Heart left ventricle (tissue), 16 donors: ENCODE measurements at regions not wholly inside any gene's neighbourhood (a gene's known extent, or its start where the extent isn't known, plus 50 kb on each side); places are given as distances from the start of the nearest gene placed in this dataset.
A peak's percentile ranks its signal among the peaks of the same experiment; 100 is the strongest.

Source experiments
- ATAC-seq, 4 donors: fragments of 200-7000 bp; cut with Tn5 transposase; one replicate each; pipeline ENCODE4 v1.9.1; 2020 to 2022; ENCODE audit warnings: moderate library complexity in 4 of 4, mild to moderate bottlenecking in 3 of 4, moderate number of reproducible peaks in 1 of 4
- DNase-seq, 5 donors: peaks; one replicate each; pipeline ENCODE4 v3.0.0-alpha.2; 2020
- H3K27ac ChIP-seq, 12 donors: fragments of 200-600 bp; sonication (generic) in 4 of 12; one replicate each; pipeline versions ENCODE4 v1.5.0 to v1.8.0; 2016 to 2022; ENCODE audit warnings: mild to moderate bottlenecking in 2 of 12
- H3K27me3 ChIP-seq, 9 donors: fragments of 200-600 bp; sonication (generic) in 2 of 9; one replicate each; pipeline versions ENCODE4 v1.5.1 to v1.8.0; 2016 to 2022; ENCODE audit warnings: mild to moderate bottlenecking in 3 of 9
- H3K36me3 ChIP-seq, 9 donors: fragments of 200-600 bp; sonication (generic) in 2 of 9; one replicate each; pipeline versions ENCODE4 v1.5.0 to v1.8.0; 2018 to 2022; ENCODE audit warnings: mild to moderate bottlenecking in 2 of 9
- H3K4me1 ChIP-seq, 12 donors: fragments of 200-600 bp; sonication (generic) in 4 of 12; one replicate each; pipeline versions ENCODE4 v1.5.0 to v1.8.0; 2016 to 2022; ENCODE audit warnings: mild to moderate bottlenecking in 3 of 12
- H3K4me3 ChIP-seq, 12 donors: fragments of 200-600 bp; sonication (generic) in 4 of 12; one replicate each; pipeline versions ENCODE4 v1.5.0 to v1.8.0; 2017 to 2022; ENCODE audit warnings: mild to moderate bottlenecking in 9 of 12, moderate library complexity in 4 of 12
- H3K9me3 ChIP-seq, 12 donors: fragments of 200-600 bp; sonication (generic) in 4 of 12; one replicate each; pipeline versions ENCODE4 v1.5.0 to v1.8.0; 2016 to 2022; ENCODE audit warnings: mild to moderate bottlenecking in 1 of 12
- CTCF ChIP-seq, 12 donors: fragments of 200-600 bp; sonication (generic) in 4 of 12; IDR thresholded peaks; one replicate each; pipeline versions ENCODE4 v1.5.0 to v1.8.0; 2018 to 2022; ENCODE audit warnings: antibody characterized with exemption in 12 of 12, mild to moderate bottlenecking in 5 of 12
- POLR2A ChIP-seq, 2 donors: fragments of 450-650 bp; IDR thresholded peaks; one replicate each; pipeline ENCODE4 v1.6.1; 2017; ENCODE audit warnings: antibody characterized with exemption in 2 of 2, mild to moderate bottlenecking in 2 of 2, moderate library complexity in 2 of 2
- WGBS, 4 donors: extraction: QIAGEN DNeasy Blood & Tissue Kit in 2 of 4; methylation state at CpG; one replicate each; pipeline versions ENCODE4 v1.1.5 to v1.1.7; 2013 to 2018; 5-methylcytosine and 5-hydroxymethylcytosine counted together
- intact Hi-C, 10 donors: fragments of 100-400 bp; cut with DNase I; formaldehyde crosslinking; loops; one replicate each; pipeline versions ENCODE4 v1.11.1 to v1.14.2; 2022
- donor health status: ischemic (EF 13 %, LVEDD 7.1; RV severe dilation, severe dysfunction).
- donor health status: healthy with polysubstance abuse.
- donor health status: DM: no; HTN: yes; CAD: no.
- donor health status: DM: no; HTN: no; CAD: no.
- donor health status: ischemic (EF 25% LVEDD 6.9; RV normal size, moderate dysfunction).
- donor health status: ischemic (EF 25% LVEDD 5.7; RV mildly dilated, moderate dysfunction).
- donor health status: healthy.
- donor health status: DM: yes; HTN: yes; CAD: no.
- donor health status: ischemic (EF 35%, LVEDD 5.7; RV mildly dilated, moderate dysfunction).
- donor health status: nonischemic (EF 11% LVEDD 7.7; RV severe dilation, severe dysfunction).
- donor health status: DM: yes; HTN: yes; CAD: no.
- donor health status: PGD.
- donor health status: ischemic (EF 29% LVEDD 5.4; RV normal size, mild dysfunction).
- donor health status: nonischemic (EF 23%, LVEDD 6.1; RV moderate dilation, normal function).

DNA sequence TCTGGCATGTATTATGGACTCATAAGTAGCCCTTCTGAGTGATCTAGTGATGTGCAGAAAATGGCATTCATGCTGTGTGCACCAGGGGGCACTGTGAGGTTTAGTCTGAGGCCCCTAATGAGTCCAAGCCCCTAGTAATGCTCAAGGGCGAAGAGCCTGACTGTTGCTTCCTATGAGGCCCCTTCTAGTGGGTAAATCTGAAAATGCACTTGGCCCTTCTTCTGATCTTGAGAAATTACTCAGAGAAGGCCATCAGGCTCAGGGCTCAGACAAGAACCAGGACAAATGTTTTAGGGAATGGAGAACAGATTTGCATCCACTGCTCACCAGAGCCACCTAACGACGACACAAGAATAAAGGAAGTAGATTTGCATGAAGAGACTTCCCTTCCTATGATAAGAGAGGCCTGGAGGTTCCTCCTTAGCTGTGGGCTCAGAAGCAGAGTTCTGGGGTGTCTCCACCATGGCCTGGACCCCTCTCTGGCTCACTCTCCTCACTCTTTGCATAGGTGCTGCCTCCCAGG lies 75.8 kb downstream of the GGTLC2 start:
- Histone ChIP-seq H3K9me3 (no peaks in the 10 kb centered on the region), H3K36me3 (no peaks in the 10 kb centered on the region), H3K27me3 (peaks cover 0 to 31% (median 0%) of the 10 kb centered on the region in 9 donors), H3K27ac (peak overlapping the region in 2 of 12 donors; percentile 37 to 92), H3K4me3 (no peak overlapping the region), H3K4me1 (peaks cover 0 to 28% (median 0%) of the 10 kb centered on the region in 12 donors)
- intact Hi-C loops: no loop called here
- TF ChIP-seq POLR2A (IDR thresholded peaks at IDR 0.05) (no peak), CTCF (IDR thresholded peaks at IDR 0.05) (peak in 10 of 12 donors; percentile 13 to 45 (median 30))
- no peak for DNase-seq
- WGBS, 4 donors: 19 to 36% (median 26%) methylated on average over 3 of the region's 3 CpGs
- peak in 3 of 4 donors; percentile 39 to 71 (median 66) for ATAC-seq

DNA sequence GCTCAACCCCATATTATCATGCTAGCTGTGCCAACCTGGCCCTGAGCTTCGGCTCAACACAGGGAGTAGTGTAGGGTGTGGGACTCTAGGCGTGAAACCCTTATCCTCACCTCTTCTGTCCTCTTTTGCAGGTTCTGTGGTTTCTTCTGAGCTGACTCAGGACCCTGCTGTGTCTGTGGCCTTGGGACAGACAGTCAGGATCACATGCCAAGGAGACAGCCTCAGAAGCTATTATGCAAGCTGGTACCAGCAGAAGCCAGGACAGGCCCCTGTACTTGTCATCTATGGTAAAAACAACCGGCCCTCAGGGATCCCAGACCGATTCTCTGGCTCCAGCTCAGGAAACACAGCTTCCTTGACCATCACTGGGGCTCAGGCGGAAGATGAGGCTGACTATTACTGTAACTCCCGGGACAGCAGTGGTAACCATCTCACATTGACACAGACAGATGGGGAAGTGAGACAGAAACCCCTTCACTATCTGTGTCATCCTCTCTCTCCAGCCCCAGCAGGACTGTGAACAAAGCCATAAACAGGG lies 76.4 kb downstream of the GGTLC2 start:
- no peak for DNase-seq
- H3K27me3 ChIP-seq: peaks cover 0 to 30% (median 0%) of the 10 kb centered on the region in 9 donors
- H3K9me3 ChIP-seq: no peaks in the 10 kb centered on the region
- no peak for TF ChIP-seq CTCF (IDR thresholded peaks at IDR 0.05)
- TF ChIP-seq POLR2A (IDR thresholded peaks at IDR 0.05): no peak
- ATAC-seq: peak in 3 of 4 donors; percentile 24 to 83 (median 70)
- H3K27ac ChIP-seq: peak overlapping the region in 2 of 12 donors; percentile 37 to 92
- H3K4me1 ChIP-seq: peaks cover 0 to 22% (median 0%) of the 10 kb centered on the region in 12 donors
- no peaks in the 10 kb centered on the region for H3K36me3 ChIP-seq
- 69 to 77% (median 73%) methylated on average over 6 of the region's 6 CpGs for WGBS, 4 donors
- intact Hi-C loops: no loop called here
- no peak overlapping the region for H3K4me3 ChIP-seq

DNA sequence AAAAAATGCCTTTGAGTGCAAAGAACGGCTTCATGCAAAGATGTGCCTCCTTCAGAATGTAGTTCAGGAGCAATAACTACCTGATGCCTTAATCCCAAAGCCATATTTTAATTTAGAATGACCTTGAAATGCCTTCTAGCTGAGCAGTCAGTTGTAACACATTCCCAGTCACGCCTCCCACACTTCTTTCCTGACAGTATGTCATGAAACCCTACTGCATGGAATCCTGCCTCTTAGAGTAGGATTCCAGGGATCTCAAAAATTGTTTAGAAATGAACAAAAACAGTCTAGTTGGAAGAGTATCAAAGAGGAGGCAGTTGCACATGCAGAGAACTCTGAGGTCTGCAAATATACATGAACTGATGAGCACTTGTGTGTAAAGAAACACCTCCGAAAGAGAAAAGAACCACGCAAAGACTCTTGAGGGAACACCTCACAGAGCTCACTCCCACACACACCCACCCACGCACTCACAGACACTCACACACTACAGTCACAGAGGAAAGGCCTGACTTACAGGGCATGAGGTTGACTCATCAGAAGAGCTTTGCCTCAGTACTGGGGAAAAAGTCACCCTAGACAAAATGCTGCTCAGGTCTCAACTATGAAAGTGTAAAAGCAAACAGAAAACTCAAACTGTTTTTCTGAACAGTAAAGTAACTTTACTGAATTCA lies 77.4 kb downstream of the GGTLC2 start:
- H3K4me1 ChIP-seq: peaks cover 0 to 22% (median 0%) of the 10 kb centered on the region in 12 donors
- no peaks in the 10 kb centered on the region for H3K9me3 ChIP-seq
- no peaks in the 10 kb centered on the region for H3K36me3 ChIP-seq
- peak overlapping the region in 1 of 12 donors; percentile 92 for H3K27ac ChIP-seq
- no peak overlapping the region for H3K4me3 ChIP-seq
- no peak for DNase-seq
- intact Hi-C loops: no loop called here
- peaks cover 0 to 30% (median 0%) of the 10 kb centered on the region in 9 donors for H3K27me3 ChIP-seq
- WGBS, 4 donors: 62 to 75% (median 68%) methylated on average over 5 of the region's 5 CpGs
- TF ChIP-seq POLR2A (IDR thresholded peaks at IDR 0.05) (no peak), CTCF (IDR thresholded peaks at IDR 0.05) (no peak)
- ATAC-seq: no peak

GRCh38 chr22:22728382-22728781 lies 84.0 kb downstream of the GGTLC2 start:
- peaks cover 0 to 12% (median 0%) of the 10 kb centered on the region in 9 donors for H3K27me3 ChIP-seq
- 84 to 89% (median 88%) methylated on average over 5 of the region's 5 CpGs for WGBS, 4 donors
- intact Hi-C loops: no loop called here
- no peak for DNase-seq
- ATAC-seq: no peak
- TF ChIP-seq CTCF (IDR thresholded peaks at IDR 0.05) (no peak), POLR2A (IDR thresholded peaks at IDR 0.05) (no peak)
- H3K36me3 ChIP-seq: no peaks in the 10 kb centered on the region
- H3K9me3 ChIP-seq: no peaks in the 10 kb centered on the region
- no peaks in the 10 kb centered on the region for H3K4me1 ChIP-seq
- H3K4me3 ChIP-seq: no peak overlapping the region
- H3K27ac ChIP-seq: no peak overlapping the region
